GM23248 (cell line): ENCODE measurements at regions not wholly inside any gene's neighbourhood (a gene's known extent, or its start where the extent isn't known, plus 50 kb on each side); places are given as distances from the start of the nearest gene placed in this dataset.

ENCODE experiments used
- EZH2 ChIP-seq: fragments of 200-600 bp; sonication (generic); IDR thresholded peaks from 2 replicates; pipeline ENCODE4 v1.6.1; 2018; ENCODE audit warnings: antibody characterized with exemption, mild to moderate bottlenecking; ENCODE audit not compliant: insufficient read depth, poor library complexity, severe bottlenecking
- EZH2phosphoT487 ChIP-seq: fragments of 200-600 bp; sonication (generic); IDR thresholded peaks from 2 replicates; pipeline ENCODE4 v1.6.1; 2018; ENCODE audit warnings: antibody characterized with exemption, moderate library complexity, mild to moderate bottlenecking, low read depth; ENCODE audit not compliant: insufficient read depth

DNA sequence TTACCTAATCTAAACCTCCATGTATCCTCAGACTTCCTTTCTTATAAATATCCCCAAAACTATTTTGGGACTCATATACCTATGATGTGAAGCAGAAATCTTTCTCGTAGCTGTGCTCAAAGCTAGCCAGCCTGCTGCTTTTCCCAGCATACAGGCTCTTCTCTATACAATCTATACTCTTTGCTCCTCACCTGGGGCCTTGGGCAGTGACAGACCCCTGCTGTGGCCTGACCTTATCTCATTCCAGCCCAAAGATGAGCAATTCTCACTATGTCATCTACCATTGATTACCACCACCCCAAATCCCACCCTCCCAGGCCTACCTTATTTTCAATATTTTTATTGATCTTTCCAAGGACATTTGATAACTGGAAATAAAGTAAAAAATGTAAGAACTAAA is 83.2 kb upstream of the FBXL4 start:
- TF ChIP-seq EZH2: no peak
- TF ChIP-seq EZH2phosphoT487: no peak
